Parathyroid adenoma (tissue), 2 donors: ENCODE measurements at regions not wholly inside any gene's neighbourhood (a gene's known extent, or its start where the extent isn't known, plus 50 kb on each side); places are given as distances from the start of the nearest gene placed in this dataset.

ENCODE experiments used
- H2AFZ ChIP-seq: fragments of 300-600 bp; sonication (generic); one replicate; pipeline ENCODE4 v1.7.0; 2017; ENCODE audit warnings: antibody characterized with exemption, mild to moderate bottlenecking
- H3K27ac ChIP-seq: fragments of 300-600 bp; sonication (generic); one replicate; pipeline ENCODE4 v1.7.0; 2017
- H3K27me3 ChIP-seq: fragments of 300-600 bp; sonication (generic); one replicate; pipeline ENCODE4 v1.7.0; 2017; ENCODE audit warnings: low read length; ENCODE audit not compliant: control insufficient read depth, insufficient read depth
- H3K36me3 ChIP-seq: fragments of 300-600 bp; sonication (generic); one replicate; pipeline ENCODE4 v1.7.0; 2017; ENCODE audit warnings: low read length; ENCODE audit not compliant: control insufficient read depth, insufficient read depth
- H3K4me1 ChIP-seq: fragments of 300-600 bp; sonication (generic); one replicate; pipeline ENCODE4 v1.7.0; 2017; ENCODE audit warnings: control low read depth
- H3K4me2 ChIP-seq: fragments of 300-600 bp; sonication (generic); one replicate; pipeline ENCODE4 v1.7.0; 2017; ENCODE audit warnings: low read length
- H3K4me3 ChIP-seq: fragments of 300-600 bp; sonication (generic); one replicate; pipeline ENCODE4 v1.7.0; 2017; ENCODE audit warnings: low read depth, low read length
- H3K79me2 ChIP-seq: fragments of 300-600 bp; sonication (generic); one replicate; pipeline ENCODE4 v1.7.0; 2017; ENCODE audit warnings: control low read depth
- H3K9ac ChIP-seq: fragments of 300-600 bp; sonication (generic); one replicate; pipeline ENCODE4 v1.7.0; 2017; ENCODE audit warnings: mild to moderate bottlenecking
- H3K9me3 ChIP-seq: fragments of 300-600 bp; sonication (generic); one replicate; pipeline ENCODE4 v1.7.0; 2017; ENCODE audit warnings: low read length; ENCODE audit not compliant: control insufficient read depth
- TF ChIP-seq, protein P1 (sequence below): fragments of 300-600 bp; sonication (generic); IDR thresholded peaks from one replicate; pipeline ENCODE4 v1.7.0; 2017; ENCODE audit warnings: antibody characterized with exemption, mild to moderate bottlenecking
- donor health status: primary hyperparathyroidism.

DNA sequence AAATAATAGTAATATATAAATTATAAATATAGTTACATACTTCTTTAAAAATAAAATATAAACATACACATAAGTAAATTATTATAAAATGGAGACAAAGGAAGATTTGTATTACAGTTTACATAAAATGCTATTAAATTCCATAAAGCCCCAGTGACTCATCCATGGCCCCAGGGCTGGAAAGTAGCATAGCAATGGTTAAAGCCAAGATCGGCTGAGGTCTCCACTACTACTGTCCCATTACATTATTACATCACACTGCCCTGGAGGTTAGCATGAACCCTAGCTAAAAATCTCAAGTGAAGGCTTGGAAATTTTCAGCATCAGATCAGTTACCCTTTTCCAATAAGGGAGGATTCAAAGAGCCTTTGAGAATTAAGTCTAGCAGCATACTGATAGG, 936.2 kb downstream of the DSC3 start:
- Histone ChIP-seq H3K36me3 (no peaks in the 10 kb centered on the region), H3K79me2 (no peaks in the 10 kb centered on the region), H3K4me2 (no peak overlapping the region), H3K4me3 (no peak overlapping the region), H3K4me1 (no peaks in the 10 kb centered on the region), H2AFZ (no peak overlapping the region), H3K9ac (no peak overlapping the region), H3K9me3 (no peaks in the 10 kb centered on the region), H3K27me3 (no peaks in the 10 kb centered on the region), H3K27ac (no peak overlapping the region)
- TF ChIP-seq, protein P1, sequence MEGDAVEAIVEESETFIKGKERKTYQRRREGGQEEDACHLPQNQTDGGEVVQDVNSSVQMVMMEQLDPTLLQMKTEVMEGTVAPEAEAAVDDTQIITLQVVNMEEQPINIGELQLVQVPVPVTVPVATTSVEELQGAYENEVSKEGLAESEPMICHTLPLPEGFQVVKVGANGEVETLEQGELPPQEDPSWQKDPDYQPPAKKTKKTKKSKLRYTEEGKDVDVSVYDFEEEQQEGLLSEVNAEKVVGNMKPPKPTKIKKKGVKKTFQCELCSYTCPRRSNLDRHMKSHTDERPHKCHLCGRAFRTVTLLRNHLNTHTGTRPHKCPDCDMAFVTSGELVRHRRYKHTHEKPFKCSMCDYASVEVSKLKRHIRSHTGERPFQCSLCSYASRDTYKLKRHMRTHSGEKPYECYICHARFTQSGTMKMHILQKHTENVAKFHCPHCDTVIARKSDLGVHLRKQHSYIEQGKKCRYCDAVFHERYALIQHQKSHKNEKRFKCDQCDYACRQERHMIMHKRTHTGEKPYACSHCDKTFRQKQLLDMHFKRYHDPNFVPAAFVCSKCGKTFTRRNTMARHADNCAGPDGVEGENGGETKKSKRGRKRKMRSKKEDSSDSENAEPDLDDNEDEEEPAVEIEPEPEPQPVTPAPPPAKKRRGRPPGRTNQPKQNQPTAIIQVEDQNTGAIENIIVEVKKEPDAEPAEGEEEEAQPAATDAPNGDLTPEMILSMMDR = no peak

DNA sequence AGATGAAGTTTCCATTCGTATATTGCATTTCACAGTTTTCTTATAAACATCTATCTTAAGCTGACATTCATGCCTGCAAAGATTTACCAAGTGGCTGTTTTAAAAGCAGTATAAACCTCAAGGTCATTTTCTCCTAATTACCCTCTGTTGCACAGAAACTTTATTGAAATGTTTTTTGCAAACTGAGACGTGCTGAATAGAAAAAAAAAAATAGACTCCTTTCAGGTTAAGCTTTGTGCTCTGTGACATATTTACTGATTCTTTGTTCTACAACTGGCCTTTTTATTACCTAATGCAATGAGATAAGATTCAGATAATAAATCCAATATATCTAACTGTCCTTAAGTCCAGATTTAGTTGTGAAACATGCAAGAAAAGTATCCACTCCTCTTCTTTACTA, 938.7 kb downstream of the DSC3 start:
- no peak overlapping the region for H2AFZ ChIP-seq
- no peaks in the 10 kb centered on the region for H3K4me1 ChIP-seq
- no peak overlapping the region for H3K4me2 ChIP-seq
- H3K4me3 ChIP-seq = no peak overlapping the region
- H3K9ac ChIP-seq = no peak overlapping the region
- H3K79me2 ChIP-seq = no peaks in the 10 kb centered on the region
- H3K27me3 ChIP-seq = no peaks in the 10 kb centered on the region
- H3K36me3 ChIP-seq = no peaks in the 10 kb centered on the region
- H3K9me3 ChIP-seq = no peaks in the 10 kb centered on the region
- TF ChIP-seq, protein P1 = no peak
- no peak overlapping the region for H3K27ac ChIP-seq

DNA sequence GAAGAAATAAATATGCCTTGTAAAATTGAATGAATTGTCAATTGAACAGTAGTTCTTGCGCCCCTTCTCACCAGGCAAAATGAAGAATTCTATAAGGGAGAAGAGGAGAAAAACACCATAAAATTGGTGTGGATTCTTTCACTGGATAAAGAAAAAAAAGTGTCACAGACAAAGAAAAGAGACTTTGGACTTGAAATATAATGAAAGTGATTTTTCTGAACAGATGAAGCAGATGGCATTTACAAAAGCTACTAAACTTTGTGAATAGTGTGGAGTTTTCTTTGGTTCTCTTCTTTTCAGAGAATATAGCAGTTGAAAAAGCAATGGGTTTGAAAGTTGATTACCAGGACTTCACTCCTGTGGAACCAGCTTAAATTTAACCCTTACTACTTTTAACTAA, 945.7 kb downstream of the DSC3 start:
- TF ChIP-seq, protein P1 = no peak
- H3K4me3 ChIP-seq = no peak overlapping the region
- no peaks in the 10 kb centered on the region for H3K79me2 ChIP-seq
- no peaks in the 10 kb centered on the region for H3K27me3 ChIP-seq
- no peaks in the 10 kb centered on the region for H3K4me1 ChIP-seq
- no peak overlapping the region for H3K27ac ChIP-seq
- H3K9ac ChIP-seq = no peak overlapping the region
- no peak overlapping the region for H2AFZ ChIP-seq
- H3K9me3 ChIP-seq = no peaks in the 10 kb centered on the region
- H3K36me3 ChIP-seq = no peaks in the 10 kb centered on the region
- no peak overlapping the region for H3K4me2 ChIP-seq

DNA sequence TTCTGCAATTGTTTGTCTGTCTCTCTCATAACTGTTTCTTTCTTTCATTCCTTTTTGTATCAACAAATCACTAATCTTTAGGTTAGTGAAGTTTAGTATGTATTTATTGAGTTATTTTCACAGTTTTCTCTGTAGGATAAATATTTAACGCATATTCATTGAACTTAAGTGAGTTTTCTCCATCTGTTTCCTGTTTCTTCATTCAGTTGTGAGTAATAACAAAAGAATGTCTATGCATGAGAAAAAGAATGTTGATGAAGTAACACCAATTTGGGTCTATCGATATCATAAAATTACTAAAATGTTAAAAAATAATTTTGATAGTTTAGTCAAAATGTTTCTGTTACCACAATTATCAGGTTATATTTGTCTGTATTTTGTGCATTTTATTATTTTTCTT, 948.0 kb downstream of the DSC3 start:
- no peak overlapping the region for H2AFZ ChIP-seq
- no peaks in the 10 kb centered on the region for H3K9me3 ChIP-seq
- H3K27ac ChIP-seq = no peak overlapping the region
- no peaks in the 10 kb centered on the region for H3K4me1 ChIP-seq
- no peaks in the 10 kb centered on the region for H3K36me3 ChIP-seq
- no peak overlapping the region for H3K4me3 ChIP-seq
- H3K4me2 ChIP-seq = no peak overlapping the region
- H3K9ac ChIP-seq = no peak overlapping the region
- H3K79me2 ChIP-seq = no peaks in the 10 kb centered on the region
- no peaks in the 10 kb centered on the region for H3K27me3 ChIP-seq
- TF ChIP-seq, protein P1 = no peak

DNA sequence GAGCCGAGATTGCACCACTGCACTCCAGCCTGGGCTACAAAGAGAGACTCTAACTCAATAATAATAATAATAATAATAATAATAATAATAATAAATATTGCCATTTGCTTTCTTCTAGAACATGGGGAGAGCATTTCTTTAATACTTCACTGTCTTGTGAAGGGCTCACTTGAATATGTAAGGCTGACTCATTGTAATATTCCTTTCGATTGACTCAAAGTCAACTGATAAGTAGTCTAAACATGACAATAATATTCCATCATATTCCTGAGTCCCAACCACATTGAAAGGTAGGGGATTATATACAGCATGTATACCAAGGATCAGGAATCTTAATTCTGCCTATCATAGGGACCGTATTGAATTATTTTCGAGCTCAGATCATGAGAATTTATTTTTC, 949.2 kb downstream of the DSC3 start:
- Histone ChIP-seq H3K9ac (no peak overlapping the region), H3K27ac (no peak overlapping the region), H3K4me1 (no peaks in the 10 kb centered on the region), H2AFZ (no peak overlapping the region), H3K4me3 (no peak overlapping the region), H3K9me3 (no peaks in the 10 kb centered on the region), H3K4me2 (no peak overlapping the region), H3K36me3 (no peaks in the 10 kb centered on the region), H3K27me3 (no peaks in the 10 kb centered on the region), H3K79me2 (no peaks in the 10 kb centered on the region)
- TF ChIP-seq, protein P1 = no peak
